Heart left ventricle (tissue), 16 donors: ENCODE measurements at regions not wholly inside any gene's neighbourhood (a gene's known extent, or its start where the extent isn't known, plus 50 kb on each side); places are given as distances from the start of the nearest gene placed in this dataset.

ENCODE experiments used
- ATAC-seq, 4 donors: fragments of 200-7000 bp; cut with Tn5 transposase; one replicate each; pipeline ENCODE4 v1.9.1; 2020 to 2022; ENCODE audit warnings: moderate library complexity in 4 of 4, mild to moderate bottlenecking in 3 of 4, moderate number of reproducible peaks in 1 of 4
- DNase-seq, 5 donors: peaks; one replicate each; pipeline ENCODE4 v3.0.0-alpha.2; 2020
- H3K27ac ChIP-seq, 12 donors: fragments of 200-600 bp; sonication (generic) in 4 of 12; one replicate each; pipeline versions ENCODE4 v1.5.0 to v1.8.0; 2016 to 2022; ENCODE audit warnings: mild to moderate bottlenecking in 2 of 12
- H3K27me3 ChIP-seq, 9 donors: fragments of 200-600 bp; sonication (generic) in 2 of 9; one replicate each; pipeline versions ENCODE4 v1.5.1 to v1.8.0; 2016 to 2022; ENCODE audit warnings: mild to moderate bottlenecking in 3 of 9
- H3K36me3 ChIP-seq, 9 donors: fragments of 200-600 bp; sonication (generic) in 2 of 9; one replicate each; pipeline versions ENCODE4 v1.5.0 to v1.8.0; 2018 to 2022; ENCODE audit warnings: mild to moderate bottlenecking in 2 of 9
- H3K4me1 ChIP-seq, 12 donors: fragments of 200-600 bp; sonication (generic) in 4 of 12; one replicate each; pipeline versions ENCODE4 v1.5.0 to v1.8.0; 2016 to 2022; ENCODE audit warnings: mild to moderate bottlenecking in 3 of 12
- H3K4me3 ChIP-seq, 12 donors: fragments of 200-600 bp; sonication (generic) in 4 of 12; one replicate each; pipeline versions ENCODE4 v1.5.0 to v1.8.0; 2017 to 2022; ENCODE audit warnings: mild to moderate bottlenecking in 9 of 12, moderate library complexity in 4 of 12
- H3K9me3 ChIP-seq, 12 donors: fragments of 200-600 bp; sonication (generic) in 4 of 12; one replicate each; pipeline versions ENCODE4 v1.5.0 to v1.8.0; 2016 to 2022; ENCODE audit warnings: mild to moderate bottlenecking in 1 of 12
- CTCF ChIP-seq, 12 donors: fragments of 200-600 bp; sonication (generic) in 4 of 12; IDR thresholded peaks; one replicate each; pipeline versions ENCODE4 v1.5.0 to v1.8.0; 2018 to 2022; ENCODE audit warnings: antibody characterized with exemption in 12 of 12, mild to moderate bottlenecking in 5 of 12
- POLR2A ChIP-seq, 2 donors: fragments of 450-650 bp; IDR thresholded peaks; one replicate each; pipeline ENCODE4 v1.6.1; 2017; ENCODE audit warnings: antibody characterized with exemption in 2 of 2, mild to moderate bottlenecking in 2 of 2, moderate library complexity in 2 of 2
- WGBS, 4 donors: extraction: QIAGEN DNeasy Blood & Tissue Kit in 2 of 4; methylation state at CpG; one replicate each; pipeline versions ENCODE4 v1.1.5 to v1.1.7; 2013 to 2018; 5-methylcytosine and 5-hydroxymethylcytosine counted together
- intact Hi-C, 10 donors: fragments of 100-400 bp; cut with DNase I; formaldehyde crosslinking; loops; one replicate each; pipeline versions ENCODE4 v1.11.1 to v1.14.2; 2022
- donor health status: ischemic (EF 13 %, LVEDD 7.1; RV severe dilation, severe dysfunction).
- donor health status: healthy with polysubstance abuse.
- donor health status: DM: no; HTN: yes; CAD: no.
- donor health status: DM: no; HTN: no; CAD: no.
- donor health status: ischemic (EF 25% LVEDD 6.9; RV normal size, moderate dysfunction).
- donor health status: ischemic (EF 25% LVEDD 5.7; RV mildly dilated, moderate dysfunction).
- donor health status: healthy.
- donor health status: DM: yes; HTN: yes; CAD: no.
- donor health status: ischemic (EF 35%, LVEDD 5.7; RV mildly dilated, moderate dysfunction).
- donor health status: nonischemic (EF 11% LVEDD 7.7; RV severe dilation, severe dysfunction).
- donor health status: DM: yes; HTN: yes; CAD: no.
- donor health status: PGD.
- donor health status: ischemic (EF 29% LVEDD 5.4; RV normal size, mild dysfunction).
- donor health status: nonischemic (EF 23%, LVEDD 6.1; RV moderate dilation, normal function).

GRCh38 chr2:437180-437579, 149.3 kb upstream of the ALKAL2 start:
- H3K27me3 ChIP-seq, result peaks cover 0 to 21% (median 0%) of the 10 kb centered on the region in 9 donors
- no peak for TF ChIP-seq CTCF (IDR thresholded peaks at IDR 0.05)
- TF ChIP-seq POLR2A (IDR thresholded peaks at IDR 0.05), result no peak
- H3K4me1 ChIP-seq, result no peaks in the 10 kb centered on the region
- ATAC-seq (no peak), DNase-seq (no peak)
- H3K4me3 ChIP-seq, result no peak overlapping the region
- WGBS, 4 donors, result 70 to 83% (median 74%) methylated on average over 5 of the region's 5 CpGs
- intact Hi-C loops, result no loop called here
- no peaks in the 10 kb centered on the region for H3K9me3 ChIP-seq
- no peaks in the 10 kb centered on the region for H3K36me3 ChIP-seq
- no peak overlapping the region for H3K27ac ChIP-seq

GRCh38 chr2:436205-436604, 148.3 kb upstream of the ALKAL2 start:
- 84 to 94% (median 88%) methylated on average over 13 to 14 of the region's 14 CpGs for WGBS, 4 donors
- intact Hi-C loops, result no loop called here
- DNase-seq, result no peak
- Histone ChIP-seq H3K36me3 (no peaks in the 10 kb centered on the region), H3K27me3 (peaks cover 0 to 21% (median 0%) of the 10 kb centered on the region in 9 donors), H3K9me3 (no peaks in the 10 kb centered on the region), H3K4me3 (no peak overlapping the region), H3K4me1 (no peaks in the 10 kb centered on the region), H3K27ac (no peak overlapping the region)
- ATAC-seq, result no peak
- TF ChIP-seq CTCF (IDR thresholded peaks at IDR 0.05), result no peak
- no peak for TF ChIP-seq POLR2A (IDR thresholded peaks at IDR 0.05)

GRCh38 chr2:434625-435024, 146.7 kb upstream of the ALKAL2 start:
- TF ChIP-seq POLR2A (IDR thresholded peaks at IDR 0.05) (no peak), CTCF (IDR thresholded peaks at IDR 0.05) (no peak)
- DNase-seq, result no peak
- intact Hi-C loops, result no loop called here
- Histone ChIP-seq H3K27ac (no peak overlapping the region), H3K9me3 (no peaks in the 10 kb centered on the region), H3K36me3 (no peaks in the 10 kb centered on the region), H3K4me1 (peaks cover 0 to 7% (median 0%) of the 10 kb centered on the region in 12 donors), H3K27me3 (peaks cover 0 to 18% (median 0%) of the 10 kb centered on the region in 9 donors), H3K4me3 (no peak overlapping the region)
- ATAC-seq, result no peak

- H3K9me3 ChIP-seq, result no peaks in the 10 kb centered on the region
- intact Hi-C loops, result no loop called here
Observed at GRCh38 chr2:433216-433615, 145.3 kb upstream of the ALKAL2 start.

More at GRCh38 chr2:433216-433615, 145.3 kb upstream of the ALKAL2 start:
- H3K4me3 ChIP-seq, result no peak overlapping the region
- H3K4me1 ChIP-seq, result peaks cover 0 to 7% (median 0%) of the 10 kb centered on the region in 12 donors
- TF ChIP-seq POLR2A (IDR thresholded peaks at IDR 0.05), result no peak
- TF ChIP-seq CTCF (IDR thresholded peaks at IDR 0.05), result no peak
- no peak for ATAC-seq
- no peak overlapping the region for H3K27ac ChIP-seq
- H3K27me3 ChIP-seq, result peaks cover 0 to 12% (median 0%) of the 10 kb centered on the region in 9 donors
- no peaks in the 10 kb centered on the region for H3K36me3 ChIP-seq
- 71 to 87% (median 77%) methylated on average over 4 of the region's 4 CpGs for WGBS, 4 donors
- DNase-seq, result no peak
